ENCODE measurements at regions not wholly inside any gene's neighbourhood (a gene's known extent, or its start where the extent isn't known, plus 50 kb on each side); places are given as distances from the start of the nearest gene placed in this dataset.

DNA sequence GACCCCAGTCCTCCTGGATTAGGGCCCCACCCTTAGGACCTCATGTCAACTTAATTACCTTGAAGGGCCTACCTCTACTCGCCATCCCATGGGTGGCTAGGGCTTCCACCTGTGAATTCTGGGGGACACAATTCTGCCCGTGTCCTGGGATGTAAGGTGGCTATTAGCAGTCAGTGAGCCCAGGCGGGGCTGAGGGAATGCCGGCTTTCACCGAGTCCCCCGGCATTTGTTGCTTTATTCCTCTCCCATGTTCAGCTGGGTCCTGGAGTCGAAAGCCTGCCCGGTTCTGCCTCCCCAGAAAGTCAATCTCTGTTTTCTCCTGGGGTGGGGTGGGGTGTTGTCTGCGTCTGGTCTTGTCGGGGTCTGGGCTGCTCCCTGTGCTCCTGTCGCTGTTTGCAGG lies 125.6 kb downstream of the GLRX3 start:
- TF ChIP-seq POLR2A (IDR thresholded peaks at IDR 0.05; ENCODE audit: low read depth, low read length) (no peak), POLR2AphosphoS5 (IDR thresholded peaks at IDR 0.05; ENCODE audit: low read depth, low read length) (no peak), SPI1 (IDR thresholded peaks at IDR 0.05; ENCODE audit: low read depth, low read length) (no peak), TAF1 (IDR thresholded peaks at IDR 0.05; ENCODE audit: low read depth, low read length) (no peak)
